Inflammatory macrophage treated with lipopolysaccharide for 1 hour (primary cell): ENCODE measurements at regions not wholly inside any gene's neighbourhood (a gene's known extent, or its start where the extent isn't known, plus 50 kb on each side); places are given as distances from the start of the nearest gene placed in this dataset.
"Not testable (repeated sequence)": the region's sequence is repeated elsewhere in the genome, so short reads cannot be mapped to it uniquely, and the experiment has no call there.

ENCODE experiments used
- DNase-seq, 2 donors: peaks; one replicate each; pipeline ENCODE4 v3.0.0-alpha.2; 2020 to 2022

GRCh38 chr9:115585458-115585857 lies 467.5 kb upstream of the TNC start:
- not testable (repeated sequence) for DNase-seq

GRCh38 chr9:115587310-115587709 lies 469.4 kb upstream of the TNC start:
- DNase-seq = no peak

GRCh38 chr9:115590011-115590410 lies 472.1 kb upstream of the TNC start:
- no peak for DNase-seq

- DNase-seq = peak; percentile 6 to 29
Observed at GRCh38 chr9:115591584-115591984, 473.6 kb upstream of the TNC start.

- peak in 1 of 2 donors; percentile 32 for DNase-seq
Observed at GRCh38 chr9:115593587-115594091, 475.7 kb upstream of the TNC start.

GRCh38 chr9:115594557-115594956 lies 476.6 kb upstream of the TNC start:
- no peak for DNase-seq

GRCh38 chr9:115596021-115596745 lies 478.2 kb upstream of the TNC start:
- DNase-seq = no peak

GRCh38 chr9:115596746-115597080 lies 478.8 kb upstream of the TNC start:
- DNase-seq = no peak

GRCh38 chr9:115597330-115597895 lies 479.5 kb upstream of the TNC start:
- no peak for DNase-seq

- DNase-seq = no peak
Observed at GRCh38 chr9:115598751-115599150, 480.8 kb upstream of the TNC start.

GRCh38 chr9:115599898-115600297 lies 481.9 kb upstream of the TNC start:
- DNase-seq = no peak

GRCh38 chr9:115601434-115601833 lies 483.5 kb upstream of the TNC start:
- DNase-seq = no peak

- DNase-seq = no peak
Observed at GRCh38 chr9:115604831-115605483, 487.0 kb upstream of the TNC start.

- no peak for DNase-seq
Observed at GRCh38 chr9:115606838-115607237, 488.9 kb upstream of the TNC start.

- DNase-seq = no peak
Observed at GRCh38 chr9:115614326-115614999, 496.5 kb upstream of the TNC start.

- no peak for DNase-seq
Observed at GRCh38 chr9:115615000-115615401, 497.0 kb upstream of the TNC start.

GRCh38 chr9:115615821-115616665 lies 498.1 kb upstream of the TNC start:
- DNase-seq = no peak

GRCh38 chr9:115616666-115617239 lies 498.8 kb upstream of the TNC start:
- no peak for DNase-seq

GRCh38 chr9:115625251-115625650 lies 507.3 kb upstream of the TNC start:
- DNase-seq = no peak

GRCh38 chr9:115625954-115626353 lies 508.0 kb upstream of the TNC start:
- DNase-seq = no peak

- DNase-seq = no peak
Observed at GRCh38 chr9:115627511-115627910, 509.6 kb upstream of the TNC start.

- DNase-seq = no peak
Observed at GRCh38 chr9:115628426-115628825, 510.5 kb upstream of the TNC start.
